GM12878 (cell line): ENCODE measurements at regions not wholly inside any gene's neighbourhood (a gene's known extent, or its start where the extent isn't known, plus 50 kb on each side); places are given as distances from the start of the nearest gene placed in this dataset.

Experiments used
- EGR1 ChIP-seq, 2 experiments: IDR thresholded peaks; 1 replicate in 1 of 2; 2 replicates in 1 of 2; pipeline ENCODE4 v1.6.1; 2011 to 2012; ENCODE audit warnings: low read depth in 2 of 2, low read length in 2 of 2, borderline replicate concordance in 1 of 2, mild to moderate bottlenecking in 1 of 2, moderate library complexity in 1 of 2
- REST ChIP-seq: IDR thresholded peaks from 2 replicates; pipeline ENCODE4 v1.6.1; 2012; ENCODE audit warnings: mild to moderate bottlenecking, low read depth, low read length

- no peak for TF ChIP-seq EGR1 (IDR thresholded peaks at IDR 0.05; ENCODE audit: borderline replicate concordance in 1 of 2, low read depth in 2 of 2, low read length in 2 of 2)
- no peak for TF ChIP-seq REST
Observed at GRCh38 chr3:6452974-6453373, 407.9 kb upstream of the GRM7 start.
